Endothelial cell of umbilical vein (primary cell): ENCODE measurements at regions not wholly inside any gene's neighbourhood (a gene's known extent, or its start where the extent isn't known, plus 50 kb on each side); places are given as distances from the start of the nearest gene placed in this dataset.

ENCODE experiments used
- BruUV-seq: library from RNA; stranded (reverse); fragments of 400-500 nt; replicated peaks from 2 replicates; lab custom pipeline; 2021; lab: Mats Ljungman, UMichigan
- CTCF ChIA-PET: fragments of 300-600, 350-600 bp; sonication (Branson Sonifier 250); formaldehyde crosslinking; loops from one replicate; lab custom pipeline; 2021; ENCODE audit warnings: antibody characterized with exemption, inconsistent platforms; lab: Charles Lee
- POLR2A ChIA-PET: fragments of 300-600, 350-600 bp; sonication (Branson Sonifier 250); formaldehyde crosslinking; loops from one replicate; lab custom pipeline; 2021; ENCODE audit warnings: antibody characterized with exemption, inconsistent platforms; lab: Charles Lee
- DNase-seq: peaks from one replicate; pipeline ENCODE4 v3.0.0-alpha.2; 2011; ENCODE audit warnings: low read depth, low spot score
- FAIRE-seq: peaks from 2 replicates; lab custom pipeline; 2011; peaks lifted over from hg19 to GRCh38; lab: Jason Lieb, UNC
- H2AFZ ChIP-seq: 2 replicates; pipeline ENCODE4 v1.6.0; 2012; ENCODE audit warnings: low read depth, low read length, control low read depth, inconsistent platforms
- H3K27ac ChIP-seq: 2 replicates; pipeline ENCODE4 v1.5.1; 2011; ENCODE audit warnings: low read depth, mild to moderate bottlenecking, control low read depth, low read length, moderate library complexity; ENCODE audit not compliant: insufficient read depth
- H3K27me3 ChIP-seq, 2 experiments: 2 replicates each; pipeline versions ENCODE4 v1.6.0 to v1.6.1; 2011; ENCODE audit warnings: low read length in 2 of 2, mixed read lengths in 1 of 2; ENCODE audit not compliant: control insufficient read depth in 2 of 2, insufficient read depth in 2 of 2
- H3K36me3 ChIP-seq, 2 experiments: 2 replicates in 1 of 2; 3 replicates in 1 of 2; pipeline ENCODE4 v1.5.1; 2011; ENCODE audit warnings: low read length in 2 of 2, mild to moderate bottlenecking in 1 of 2, moderate library complexity in 1 of 2; ENCODE audit not compliant: control insufficient read depth in 2 of 2, insufficient read depth in 2 of 2; ENCODE audit errors: extremely low read depth in 1 of 2
- H3K4me1 ChIP-seq: 3 replicates; pipeline ENCODE4 v1.5.1; 2011; ENCODE audit warnings: mild to moderate bottlenecking, low read length; ENCODE audit not compliant: control insufficient read depth, insufficient read depth; ENCODE audit errors: extremely low read depth
- H3K4me2 ChIP-seq: 2 replicates; pipeline ENCODE4 v1.6.1; 2011; ENCODE audit warnings: low read length, control low read depth, mixed read lengths; ENCODE audit not compliant: insufficient read depth
- H3K4me3 ChIP-seq, 3 experiments: fragments of 200-600 bp in 1 of 3; sonication (generic), shearing (Covaris generic) in 1 of 3; replicated peaks in 1 of 3; 2 replicates each; pipeline ENCODE4 v1.5.1; 2011 to 2016; ENCODE audit warnings: control low read depth in 3 of 3, low read length in 3 of 3, mild to moderate bottlenecking in 2 of 3, inconsistent platforms in 1 of 3, low read depth in 1 of 3, moderate library complexity in 1 of 3; ENCODE audit not compliant: insufficient read depth in 1 of 3
- H3K79me2 ChIP-seq: 2 replicates; pipeline ENCODE4 v1.6.0; 2012; ENCODE audit warnings: low read length, inconsistent platforms; ENCODE audit not compliant: control insufficient read depth, insufficient read depth
- H3K9ac ChIP-seq: replicated peaks from 2 replicates; pipeline ENCODE3; 2011; ENCODE audit warnings: low read length, control low read depth; ENCODE audit not compliant: insufficient read depth; ENCODE audit errors: extremely low read depth
- H3K9me1 ChIP-seq: replicated peaks from 3 replicates; pipeline ENCODE4 v1.6.0; 2011; ENCODE audit warnings: mild to moderate bottlenecking, low read length; ENCODE audit not compliant: control insufficient read depth, insufficient read depth; ENCODE audit errors: extremely low read depth
- H3K9me3 ChIP-seq: replicated peaks from 2 replicates; pipeline ENCODE4 v1.5.1; 2012; ENCODE audit warnings: low read length, inconsistent platforms; ENCODE audit not compliant: control insufficient read depth, insufficient read depth
- H4K20me1 ChIP-seq: replicated peaks from 2 replicates; pipeline ENCODE3; 2011; ENCODE audit warnings: mild to moderate bottlenecking, low read length; ENCODE audit not compliant: control insufficient read depth, insufficient read depth; ENCODE audit errors: extremely low read depth
- EZH2 ChIP-seq: IDR thresholded peaks from 2 replicates; pipeline ENCODE4 v1.6.1; 2012; ENCODE audit warnings: borderline replicate concordance, low read depth, mild to moderate bottlenecking, moderate library complexity, low read length, inconsistent platforms; ENCODE audit not compliant: severe bottlenecking
- FOS ChIP-seq: IDR thresholded peaks from 2 replicates; pipeline ENCODE4 v1.6.1; 2011; ENCODE audit warnings: mild to moderate bottlenecking, low read length, moderate library complexity, borderline replicate concordance; ENCODE audit not compliant: insufficient read depth
- GATA2 ChIP-seq: IDR thresholded peaks from 2 replicates; pipeline ENCODE4 v1.7.0; 2011; ENCODE audit warnings: low read depth, mild to moderate bottlenecking, moderate library complexity, mixed read lengths, low read length; ENCODE audit not compliant: insufficient read length, insufficient read depth
- JUN ChIP-seq: IDR thresholded peaks from 2 replicates; pipeline ENCODE4 v1.6.1; 2011; ENCODE audit warnings: borderline replicate concordance, low read depth; ENCODE audit not compliant: insufficient read length, insufficient read depth
- MYC ChIP-seq: IDR thresholded peaks from one replicate; pipeline ENCODE4 v1.6.1; 2011; ENCODE audit warnings: mild to moderate bottlenecking, low read depth, low read length
- POLR2A ChIP-seq: IDR thresholded peaks from 2 replicates; pipeline ENCODE4 v1.6.1; 2012; ENCODE audit warnings: low read depth, mild to moderate bottlenecking, control low read depth, low read length
- POLR2AphosphoS5 ChIP-seq: IDR thresholded peaks from 2 replicates; pipeline ENCODE4 v1.6.1; 2012; ENCODE audit warnings: low read depth, mild to moderate bottlenecking, control low read depth, low read length, moderate library complexity; ENCODE audit not compliant: insufficient read depth
- dilution Hi-C: fragments of 300-500 bp; cut with MboI; formaldehyde crosslinking; loops from one replicate; pipeline ENCODE4 v1.15.0; 2019; ENCODE audit warnings: low sequenced_read_pairs; ENCODE audit not compliant: extremely low pct_ligation_motif_present
- intact Hi-C: fragments of 100-400 bp; cut with micrococcal nuclease; formaldehyde crosslinking; loops from one replicate; pipeline ENCODE4 v1.10.0; 2022
- TF ChIP-seq, protein P1 (sequence below): IDR thresholded peaks from 2 replicates; pipeline ENCODE4 v1.6.1; 2011; ENCODE audit not compliant: insufficient read depth, insufficient read length
- TF ChIP-seq, protein P2 (sequence below), 2 donors: IDR thresholded peaks; 1 replicate in 1 of 2; 2 replicates in 1 of 2; pipeline ENCODE4 v1.5.1; 2011; ENCODE audit warnings: low read length in 2 of 2, mild to moderate bottlenecking in 2 of 2, moderate library complexity in 2 of 2, control low read depth in 1 of 2, inconsistent platforms in 1 of 2, low read depth in 1 of 2; ENCODE audit not compliant: insufficient read depth in 1 of 2; ENCODE audit errors: extremely low read depth in 1 of 2

DNA sequence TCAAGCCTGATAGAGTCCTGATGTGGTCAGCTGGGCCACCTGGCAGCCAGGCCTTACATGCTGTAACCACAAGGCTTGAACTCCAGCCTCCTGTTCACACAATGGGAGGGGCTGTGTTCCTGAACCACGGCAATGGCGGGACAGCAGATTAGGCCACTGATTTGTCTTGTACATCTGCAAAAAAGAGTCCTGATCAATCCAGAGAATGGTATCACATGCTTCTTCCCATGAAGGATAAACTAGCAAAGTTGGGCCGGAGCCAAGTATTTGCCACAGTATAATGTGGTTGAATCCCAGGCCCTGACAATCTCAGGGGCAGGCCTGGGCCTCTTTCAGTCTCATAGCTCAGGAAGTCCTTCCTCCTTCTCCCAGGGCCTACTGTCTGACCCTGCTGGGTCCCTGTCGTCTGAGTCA, 2182.5 kb upstream of the AGA start:
- Histone ChIP-seq H3K27ac (no peak overlapping the region), H3K4me2 (no peak overlapping the region), H3K9me1 (no peaks in the 10 kb centered on the region), H3K4me1 (no peaks in the 10 kb centered on the region), H3K27me3 (no peaks in the 10 kb centered on the region), H3K4me3 (no peak overlapping the region), H3K9ac (no peak overlapping the region), H4K20me1 (no peaks in the 10 kb centered on the region), H3K36me3 (no peaks in the 10 kb centered on the region), H3K9me3 (peaks cover 5% of the 10 kb centered on the region), H3K79me2 (no peaks in the 10 kb centered on the region), H2AFZ (no peak overlapping the region)
- POLR2A ChIA-PET = no interaction called here
- no TSS peak for BruUV-seq
- dilution Hi-C loops = no loop called here
- TF ChIP-seq, protein P1, sequence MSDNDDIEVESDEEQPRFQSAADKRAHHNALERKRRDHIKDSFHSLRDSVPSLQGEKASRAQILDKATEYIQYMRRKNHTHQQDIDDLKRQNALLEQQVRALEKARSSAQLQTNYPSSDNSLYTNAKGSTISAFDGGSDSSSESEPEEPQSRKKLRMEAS = no peak
- no peak for TF ChIP-seq FOS
- no peak for TF ChIP-seq GATA2
- no peak for TF ChIP-seq POLR2A
- TF ChIP-seq MYC = no peak
- no peak for TF ChIP-seq JUN
- no peak for TF ChIP-seq POLR2AphosphoS5
- TF ChIP-seq, protein P2, sequence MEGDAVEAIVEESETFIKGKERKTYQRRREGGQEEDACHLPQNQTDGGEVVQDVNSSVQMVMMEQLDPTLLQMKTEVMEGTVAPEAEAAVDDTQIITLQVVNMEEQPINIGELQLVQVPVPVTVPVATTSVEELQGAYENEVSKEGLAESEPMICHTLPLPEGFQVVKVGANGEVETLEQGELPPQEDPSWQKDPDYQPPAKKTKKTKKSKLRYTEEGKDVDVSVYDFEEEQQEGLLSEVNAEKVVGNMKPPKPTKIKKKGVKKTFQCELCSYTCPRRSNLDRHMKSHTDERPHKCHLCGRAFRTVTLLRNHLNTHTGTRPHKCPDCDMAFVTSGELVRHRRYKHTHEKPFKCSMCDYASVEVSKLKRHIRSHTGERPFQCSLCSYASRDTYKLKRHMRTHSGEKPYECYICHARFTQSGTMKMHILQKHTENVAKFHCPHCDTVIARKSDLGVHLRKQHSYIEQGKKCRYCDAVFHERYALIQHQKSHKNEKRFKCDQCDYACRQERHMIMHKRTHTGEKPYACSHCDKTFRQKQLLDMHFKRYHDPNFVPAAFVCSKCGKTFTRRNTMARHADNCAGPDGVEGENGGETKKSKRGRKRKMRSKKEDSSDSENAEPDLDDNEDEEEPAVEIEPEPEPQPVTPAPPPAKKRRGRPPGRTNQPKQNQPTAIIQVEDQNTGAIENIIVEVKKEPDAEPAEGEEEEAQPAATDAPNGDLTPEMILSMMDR (IDR thresholded peaks at IDR 0.05; ENCODE audit: extremely low read depth in 1 of 2, insufficient read depth in 1 of 2, low read depth in 1 of 2, low read length in 2 of 2) = no peak
- no peak for TF ChIP-seq EZH2
- FAIRE-seq (no peak), DNase-seq (no peak)
- intact Hi-C loops = no loop called here
- CTCF ChIA-PET = no interaction called here
